ENCODE measurements at regions not wholly inside any gene's neighbourhood (a gene's known extent, or its start where the extent isn't known, plus 50 kb on each side); places are given as distances from the start of the nearest gene placed in this dataset.

- peaks cover 7% of the 10 kb centered on the region for H3K9me3 Mint-ChIP-seq (ENCODE audit: low read depth)
- H3K4me3 Mint-ChIP-seq (ENCODE audit: unreplicated experiment), result no peak overlapping the region
- no peak overlapping the region for H3K27ac Mint-ChIP-seq (ENCODE audit: unreplicated experiment)
- TF ChIP-seq, protein P1, sequence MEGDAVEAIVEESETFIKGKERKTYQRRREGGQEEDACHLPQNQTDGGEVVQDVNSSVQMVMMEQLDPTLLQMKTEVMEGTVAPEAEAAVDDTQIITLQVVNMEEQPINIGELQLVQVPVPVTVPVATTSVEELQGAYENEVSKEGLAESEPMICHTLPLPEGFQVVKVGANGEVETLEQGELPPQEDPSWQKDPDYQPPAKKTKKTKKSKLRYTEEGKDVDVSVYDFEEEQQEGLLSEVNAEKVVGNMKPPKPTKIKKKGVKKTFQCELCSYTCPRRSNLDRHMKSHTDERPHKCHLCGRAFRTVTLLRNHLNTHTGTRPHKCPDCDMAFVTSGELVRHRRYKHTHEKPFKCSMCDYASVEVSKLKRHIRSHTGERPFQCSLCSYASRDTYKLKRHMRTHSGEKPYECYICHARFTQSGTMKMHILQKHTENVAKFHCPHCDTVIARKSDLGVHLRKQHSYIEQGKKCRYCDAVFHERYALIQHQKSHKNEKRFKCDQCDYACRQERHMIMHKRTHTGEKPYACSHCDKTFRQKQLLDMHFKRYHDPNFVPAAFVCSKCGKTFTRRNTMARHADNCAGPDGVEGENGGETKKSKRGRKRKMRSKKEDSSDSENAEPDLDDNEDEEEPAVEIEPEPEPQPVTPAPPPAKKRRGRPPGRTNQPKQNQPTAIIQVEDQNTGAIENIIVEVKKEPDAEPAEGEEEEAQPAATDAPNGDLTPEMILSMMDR (IDR thresholded peaks at IDR 0.05), result no peak
- H3K27me3 Mint-ChIP-seq (ENCODE audit: low read depth), result no peaks in the 10 kb centered on the region
- no peak for DNase-seq (ENCODE audit: low spot score)
- no peaks in the 10 kb centered on the region for H3K36me3 Mint-ChIP-seq (ENCODE audit: low read depth)
- H3K4me1 Mint-ChIP-seq (ENCODE audit: low read depth), result no peaks in the 10 kb centered on the region
These were observed 179.4 kb upstream of the TMTC4 start for GRCh38 chr13:100854006-100854405.

DNA sequence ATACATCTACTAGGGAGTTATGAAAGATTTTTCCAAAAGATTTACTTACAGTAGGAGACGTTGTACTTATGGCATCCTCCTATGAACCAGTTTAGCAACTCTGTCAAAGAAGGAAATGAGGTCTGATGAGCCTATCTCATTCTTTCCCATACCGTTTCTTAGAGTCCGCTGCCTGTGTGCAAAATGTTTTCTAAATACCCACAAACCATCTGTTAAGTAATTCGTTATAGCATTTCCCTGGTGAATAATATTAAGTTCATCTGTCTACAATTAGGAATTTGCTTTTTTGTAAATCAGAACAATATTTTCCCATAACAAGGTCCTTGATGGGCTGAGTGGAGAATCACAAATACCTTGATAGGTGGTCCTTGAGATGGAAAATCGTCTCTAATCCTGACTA lies 178.8 kb upstream of the TMTC4 start:
- no peaks in the 10 kb centered on the region for H3K27me3 Mint-ChIP-seq (ENCODE audit: low read depth)

GRCh38 chr13:100852146-100852545 lies 177.6 kb upstream of the TMTC4 start:
- no peak for DNase-seq (ENCODE audit: low spot score)
- Mint-ChIP-seq H3K27me3 (ENCODE audit: low read depth) (no peaks in the 10 kb centered on the region), H3K27ac (ENCODE audit: unreplicated experiment) (no peak overlapping the region), H3K4me1 (ENCODE audit: low read depth) (no peaks in the 10 kb centered on the region), H3K9me3 (ENCODE audit: low read depth) (peaks cover 10% of the 10 kb centered on the region), H3K4me3 (ENCODE audit: unreplicated experiment) (no peak overlapping the region), H3K36me3 (ENCODE audit: low read depth) (no peaks in the 10 kb centered on the region)
- TF ChIP-seq, protein P1 (IDR thresholded peaks at IDR 0.05), result no peak

More for the DNA sequence above, 178.8 kb upstream of the TMTC4 start:
- no peak for DNase-seq (ENCODE audit: low spot score)
- Mint-ChIP-seq H3K27ac (ENCODE audit: unreplicated experiment) (no peak overlapping the region), H3K4me3 (ENCODE audit: unreplicated experiment) (no peak overlapping the region), H3K9me3 (ENCODE audit: low read depth) (peaks cover 10% of the 10 kb centered on the region), H3K4me1 (ENCODE audit: low read depth) (no peaks in the 10 kb centered on the region), H3K36me3 (ENCODE audit: low read depth) (no peaks in the 10 kb centered on the region)
- TF ChIP-seq, protein P1 (IDR thresholded peaks at IDR 0.05), result no peak

- peaks cover 10% of the 10 kb centered on the region for H3K9me3 Mint-ChIP-seq (ENCODE audit: low read depth)
- no peaks in the 10 kb centered on the region for H3K27me3 Mint-ChIP-seq (ENCODE audit: low read depth)
- no peaks in the 10 kb centered on the region for H3K36me3 Mint-ChIP-seq (ENCODE audit: low read depth)
- no peak overlapping the region for H3K27ac Mint-ChIP-seq (ENCODE audit: unreplicated experiment)
- H3K4me3 Mint-ChIP-seq (ENCODE audit: unreplicated experiment), result no peak overlapping the region
- H3K4me1 Mint-ChIP-seq (ENCODE audit: low read depth), result no peaks in the 10 kb centered on the region
- TF ChIP-seq, protein P1 (IDR thresholded peaks at IDR 0.05), result no peak
- no peak for DNase-seq (ENCODE audit: low spot score)
These were observed 173.7 kb upstream of the TMTC4 start for GRCh38 chr13:100848304-100848703.

DNA sequence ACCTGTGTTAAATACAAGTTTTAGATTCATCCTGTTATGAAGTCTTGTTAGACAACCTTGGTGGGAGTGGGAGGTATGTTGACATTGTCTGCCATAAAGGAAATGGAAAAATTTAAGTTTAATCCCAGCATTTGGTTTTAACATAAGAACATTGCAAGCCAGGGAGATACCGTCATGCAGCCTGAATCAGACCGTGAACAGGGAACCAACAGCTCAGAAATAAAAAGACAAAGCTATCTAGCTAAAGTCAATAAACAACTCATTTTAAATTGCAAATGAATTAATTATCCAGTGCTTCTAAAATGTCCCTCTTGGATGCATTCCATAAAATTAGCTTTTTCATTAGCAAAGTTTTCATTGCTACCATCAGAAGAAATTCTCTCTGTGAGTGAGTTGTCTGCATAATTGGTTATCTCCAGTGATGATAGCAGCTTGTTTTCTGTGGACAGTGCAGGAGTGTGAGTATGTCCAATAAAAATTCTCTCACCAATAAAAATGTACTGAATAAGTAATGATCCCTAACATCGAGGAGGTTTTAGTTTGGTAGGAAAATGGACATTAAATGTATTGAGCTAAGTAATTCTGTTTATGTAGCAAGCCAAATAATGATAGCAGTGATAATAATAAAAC lies 170.6 kb upstream of the TMTC4 start:
- no peak overlapping the region for H3K27ac Mint-ChIP-seq (ENCODE audit: unreplicated experiment)
- H3K36me3 Mint-ChIP-seq (ENCODE audit: low read depth), result no peaks in the 10 kb centered on the region
- H3K4me3 Mint-ChIP-seq (ENCODE audit: unreplicated experiment), result no peak overlapping the region
- H3K9me3 Mint-ChIP-seq (ENCODE audit: low read depth), result peaks cover 10% of the 10 kb centered on the region
- H3K27me3 Mint-ChIP-seq (ENCODE audit: low read depth), result no peaks in the 10 kb centered on the region
- TF ChIP-seq, protein P1 (IDR thresholded peaks at IDR 0.05), result no peak
- DNase-seq (ENCODE audit: low spot score), result no peak
- H3K4me1 Mint-ChIP-seq (ENCODE audit: low read depth), result peaks cover 7% of the 10 kb centered on the region
